ENCODE measurements at regions not wholly inside any gene's neighbourhood (a gene's known extent, or its start where the extent isn't known, plus 50 kb on each side); places are given as distances from the start of the nearest gene placed in this dataset.
A peak's percentile ranks its signal among the peaks of the same experiment; 100 is the strongest.

- TF ChIP-seq ZNF462 (CRISPR knock-in tag; IDR thresholded peaks at IDR 0.05) (no peak), CREB1 (CRISPR knock-in tag; IDR thresholded peaks at IDR 0.05; ENCODE audit: low read depth) (no peak)
Observed at GRCh38 chr7:12896316-12896715, 208.9 kb downstream of the ARL4A start (continued).

- H3F3A ChIP-seq (replicated peaks; ENCODE audit: low read depth): no peaks in the 10 kb centered on the region
- peaks cover 3% of the 10 kb centered on the region; the same call in 1 of the 2 replicates for H3K9me2 ChIP-seq (ENCODE audit: insufficient read depth)
- Mint-ChIP-seq H3K36me3 (ENCODE audit: low read depth) (no peaks in the 10 kb centered on the region; the same call in 2 of the 3 replicates), H3K9me3 (no peaks in the 10 kb centered on the region), H3K4me1 (peaks cover 8% of the 10 kb centered on the region), H3K27me3 (ENCODE audit: insufficient read depth, low read depth, poor library complexity) (no peaks in the 10 kb centered on the region), H3K27ac (no peak overlapping the region), H3K4me3 (no peak overlapping the region)
- H3K79me2 ChIP-seq (replicated peaks; ENCODE audit: insufficient read depth): no peaks in the 10 kb centered on the region
- DNase-seq (ENCODE audit: low spot score) (no peak), ATAC-seq (peak; percentile 40; the same call in 2 of the 3 replicates)
- H3K4me2 ChIP-seq: no peak overlapping the region
- no peak overlapping the region for H3K27ac ChIP-seq (ENCODE audit: low read depth)
- H3K36me3 ChIP-seq (ENCODE audit: insufficient read depth): no peaks in the 10 kb centered on the region
- no peak overlapping the region for H3K4me3 ChIP-seq
- peaks cover 11% of the 10 kb centered on the region; the same call in 1 of the 2 replicates for H3K4me1 ChIP-seq (ENCODE audit: insufficient read depth)
- no peaks in the 10 kb centered on the region for H4K20me1 ChIP-seq (replicated peaks; ENCODE audit: insufficient read depth)
- no peaks in the 10 kb centered on the region for H3K27me3 ChIP-seq (ENCODE audit: insufficient read depth)
- H2AFZ ChIP-seq: no peak overlapping the region
- TF ChIP-seq REST (IDR thresholded peaks at IDR 0.05; ENCODE audit: unreplicated experiment): peak; percentile 62
- TF ChIP-seq POLR2AphosphoS5 (IDR thresholded peaks at IDR 0.05; ENCODE audit: low read depth): no peak
- TF ChIP-seq EZH2 (IDR thresholded peaks at IDR 0.05; ENCODE audit: low read depth, unreplicated experiment): no peak
- no peak for TF ChIP-seq STAT1 (IDR thresholded peaks at IDR 0.05; ENCODE audit: unreplicated experiment)
- TF ChIP-seq ZNF462 (CRISPR knock-in tag; IDR thresholded peaks at IDR 0.05): no peak
- TF ChIP-seq CREB1 (CRISPR knock-in tag; IDR thresholded peaks at IDR 0.05; ENCODE audit: low read depth): no peak
Observed at GRCh38 chr7:12898004-12898403, 210.6 kb downstream of the ARL4A start.

All from GM23338 (cell line).